ENCODE measurements at regions not wholly inside any gene's neighbourhood (a gene's known extent, or its start where the extent isn't known, plus 50 kb on each side); places are given as distances from the start of the nearest gene placed in this dataset.

GRCh38 chr1:80533775-80534334, 1266.9 kb upstream of the ADGRL2 start:
- TF ChIP-seq CTCF (IDR thresholded peaks at IDR 0.05) (no peak), REST (IDR thresholded peaks at IDR 0.05; ENCODE audit: insufficient read depth in 1 of 2, low read depth in 2 of 2, low read length in 1 of 2) (no peak), SIN3A (IDR thresholded peaks at IDR 0.05; ENCODE audit: borderline replicate concordance, insufficient read depth, low read depth, low read length) (no peak), POLR2AphosphoS5 (IDR thresholded peaks at IDR 0.05; ENCODE audit: low read depth, low read length) (no peak), TCF7L2 (IDR thresholded peaks at IDR 0.05; ENCODE audit: low read depth, low read length) (no peak)

Data from Panc1 (cell line).